Esophagus mucosa (tissue), 1 donor: ENCODE measurements at regions not wholly inside any gene's neighbourhood (a gene's known extent, or its start where the extent isn't known, plus 50 kb on each side); places are given as distances from the start of the nearest gene placed in this dataset.

Source experiments
- ATAC-seq: fragments of 200-7000 bp; cut with Tn5 transposase; one replicate; pipeline ENCODE4 v1.9.1; 2020
- donor health status: DM: yes; HTN: yes; CAD: no.

GRCh38 chr13:67318860-67319259 is 88.7 kb upstream of the PCDH9 start:
- ATAC-seq: no peak

GRCh38 chr13:67318398-67318797 is 88.3 kb upstream of the PCDH9 start:
- no peak for ATAC-seq

GRCh38 chr13:67314405-67314804 is 84.3 kb upstream of the PCDH9 start:
- ATAC-seq: no peak

GRCh38 chr13:67308004-67308772 is 78.1 kb upstream of the PCDH9 start:
- no peak for ATAC-seq

- ATAC-seq: no peak
These were observed 76.6 kb upstream of the PCDH9 start for GRCh38 chr13:67306742-67307141.

- ATAC-seq: no peak
These were observed 73.7 kb upstream of the PCDH9 start for GRCh38 chr13:67303661-67304333.

GRCh38 chr13:67299751-67300150 is 69.6 kb upstream of the PCDH9 start:
- ATAC-seq: no peak

GRCh38 chr13:67299072-67299635 is 69.0 kb upstream of the PCDH9 start:
- no peak for ATAC-seq

- ATAC-seq: no peak
These were observed 68.2 kb upstream of the PCDH9 start for GRCh38 chr13:67298297-67298696.

- no peak for ATAC-seq
These were observed 66.4 kb upstream of the PCDH9 start for GRCh38 chr13:67296511-67296910.

- no peak for ATAC-seq
These were observed 62.8 kb upstream of the PCDH9 start for GRCh38 chr13:67292886-67293285.

- no peak for ATAC-seq
These were observed 55.5 kb upstream of the PCDH9 start for GRCh38 chr13:67285611-67286010.

GRCh38 chr13:67283637-67284036 is 53.5 kb upstream of the PCDH9 start:
- no peak for ATAC-seq

- no peak for ATAC-seq
These were observed 51.3 kb upstream of the PCDH9 start for GRCh38 chr13:67281466-67281865.
